Kidney capillary endothelial cell (primary cell): ENCODE measurements at regions not wholly inside any gene's neighbourhood (a gene's known extent, or its start where the extent isn't known, plus 50 kb on each side); places are given as distances from the start of the nearest gene placed in this dataset.
"Not testable (repeated sequence)": the region's sequence is repeated elsewhere in the genome, so short reads cannot be mapped to it uniquely, and the experiment has no call there.

Experiments
- DNase-seq: peaks from one replicate; pipeline ENCODE4 v3.0.0-alpha.2; 2018; ENCODE audit warnings: low spot score

- DNase-seq = no peak
Measured at GRCh38 chr2:235402422-235402821, 91.4 kb upstream of the AGAP1 start.

GRCh38 chr2:235405612-235406361 is 88.1 kb upstream of the AGAP1 start:
- DNase-seq = no peak

GRCh38 chr2:235406430-235406829 is 87.4 kb upstream of the AGAP1 start:
- DNase-seq = peak; percentile 7

GRCh38 chr2:235411905-235412485 is 81.8 kb upstream of the AGAP1 start:
- DNase-seq = no peak

GRCh38 chr2:235413064-235413463 is 80.8 kb upstream of the AGAP1 start:
- DNase-seq = no peak

GRCh38 chr2:235414422-235414821 is 79.4 kb upstream of the AGAP1 start:
- no peak for DNase-seq

GRCh38 chr2:235416858-235417499 is 76.9 kb upstream of the AGAP1 start:
- DNase-seq = peak; percentile 25

GRCh38 chr2:235418918-235419317 is 74.9 kb upstream of the AGAP1 start:
- DNase-seq = no peak

GRCh38 chr2:235419996-235420395 is 73.8 kb upstream of the AGAP1 start:
- DNase-seq = no peak

- no peak for DNase-seq
Measured at GRCh38 chr2:235421618-235422017, 72.2 kb upstream of the AGAP1 start.

- no peak for DNase-seq
Measured at GRCh38 chr2:235430366-235431083, 63.3 kb upstream of the AGAP1 start.

GRCh38 chr2:235432741-235433520 is 60.9 kb upstream of the AGAP1 start:
- peak; percentile 62 for DNase-seq

GRCh38 chr2:235433860-235434259 is 60.0 kb upstream of the AGAP1 start:
- DNase-seq = peak; percentile 76

GRCh38 chr2:235439959-235440662 is 53.7 kb upstream of the AGAP1 start:
- no peak for DNase-seq

GRCh38 chr2:235443580-235443979 is 50.3 kb upstream of the AGAP1 start:
- DNase-seq = not testable (repeated sequence)
